ENCODE measurements at regions not wholly inside any gene's neighbourhood (a gene's known extent, or its start where the extent isn't known, plus 50 kb on each side); places are given as distances from the start of the nearest gene placed in this dataset.
"Not testable (repeated sequence)": the region's sequence is repeated elsewhere in the genome, so short reads cannot be mapped to it uniquely, and the experiment has no call there.

DNA sequence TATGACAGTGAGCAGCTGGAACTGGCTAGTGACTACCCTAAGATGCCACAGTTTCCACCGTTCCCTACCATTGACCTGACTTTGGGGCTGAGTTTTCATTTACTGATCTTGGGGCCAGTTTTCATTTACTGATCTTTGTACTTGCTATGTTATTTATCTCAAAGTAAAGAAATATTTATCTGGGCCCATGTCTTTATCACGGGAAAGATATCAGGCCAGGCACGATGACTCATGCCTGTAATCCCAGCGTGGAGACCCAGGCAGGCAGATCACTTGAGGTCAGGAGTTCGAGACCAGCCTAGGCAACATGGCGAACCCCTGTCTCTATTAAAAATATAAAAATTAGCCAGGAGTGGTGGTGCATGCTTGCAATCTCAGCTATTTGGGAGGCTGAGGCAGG is 83.5 kb downstream of the EOMES start:
- H3K36me3 Mint-ChIP-seq (ENCODE audit: insufficient read depth, unreplicated experiment), result no peaks in the 10 kb centered on the region
- CTCF ChIA-PET, result no interaction called here
- intact Hi-C loops (cut with micrococcal nuclease; ENCODE audit: unreplicated experiment), result no loop called here
- TF ChIP-seq, protein P1, sequence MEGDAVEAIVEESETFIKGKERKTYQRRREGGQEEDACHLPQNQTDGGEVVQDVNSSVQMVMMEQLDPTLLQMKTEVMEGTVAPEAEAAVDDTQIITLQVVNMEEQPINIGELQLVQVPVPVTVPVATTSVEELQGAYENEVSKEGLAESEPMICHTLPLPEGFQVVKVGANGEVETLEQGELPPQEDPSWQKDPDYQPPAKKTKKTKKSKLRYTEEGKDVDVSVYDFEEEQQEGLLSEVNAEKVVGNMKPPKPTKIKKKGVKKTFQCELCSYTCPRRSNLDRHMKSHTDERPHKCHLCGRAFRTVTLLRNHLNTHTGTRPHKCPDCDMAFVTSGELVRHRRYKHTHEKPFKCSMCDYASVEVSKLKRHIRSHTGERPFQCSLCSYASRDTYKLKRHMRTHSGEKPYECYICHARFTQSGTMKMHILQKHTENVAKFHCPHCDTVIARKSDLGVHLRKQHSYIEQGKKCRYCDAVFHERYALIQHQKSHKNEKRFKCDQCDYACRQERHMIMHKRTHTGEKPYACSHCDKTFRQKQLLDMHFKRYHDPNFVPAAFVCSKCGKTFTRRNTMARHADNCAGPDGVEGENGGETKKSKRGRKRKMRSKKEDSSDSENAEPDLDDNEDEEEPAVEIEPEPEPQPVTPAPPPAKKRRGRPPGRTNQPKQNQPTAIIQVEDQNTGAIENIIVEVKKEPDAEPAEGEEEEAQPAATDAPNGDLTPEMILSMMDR (IDR thresholded peaks at IDR 0.05; ENCODE audit: unreplicated experiment), result no peak
- no peak overlapping the region for H3K4me3 Mint-ChIP-seq (ENCODE audit: low read depth, unreplicated experiment)
- no peaks in the 10 kb centered on the region for H3K9me3 Mint-ChIP-seq (ENCODE audit: low read depth, unreplicated experiment)
- H3K4me1 Mint-ChIP-seq (ENCODE audit: low read depth, unreplicated experiment), result peaks cover 37% of the 10 kb centered on the region
- DNase-seq, result no peak
- no peaks in the 10 kb centered on the region for H3K27me3 Mint-ChIP-seq (ENCODE audit: unreplicated experiment)
- no TSS peak for BruUV-seq (replicated peaks)
- H3K27ac Mint-ChIP-seq (ENCODE audit: unreplicated experiment), result no peak overlapping the region

DNA sequence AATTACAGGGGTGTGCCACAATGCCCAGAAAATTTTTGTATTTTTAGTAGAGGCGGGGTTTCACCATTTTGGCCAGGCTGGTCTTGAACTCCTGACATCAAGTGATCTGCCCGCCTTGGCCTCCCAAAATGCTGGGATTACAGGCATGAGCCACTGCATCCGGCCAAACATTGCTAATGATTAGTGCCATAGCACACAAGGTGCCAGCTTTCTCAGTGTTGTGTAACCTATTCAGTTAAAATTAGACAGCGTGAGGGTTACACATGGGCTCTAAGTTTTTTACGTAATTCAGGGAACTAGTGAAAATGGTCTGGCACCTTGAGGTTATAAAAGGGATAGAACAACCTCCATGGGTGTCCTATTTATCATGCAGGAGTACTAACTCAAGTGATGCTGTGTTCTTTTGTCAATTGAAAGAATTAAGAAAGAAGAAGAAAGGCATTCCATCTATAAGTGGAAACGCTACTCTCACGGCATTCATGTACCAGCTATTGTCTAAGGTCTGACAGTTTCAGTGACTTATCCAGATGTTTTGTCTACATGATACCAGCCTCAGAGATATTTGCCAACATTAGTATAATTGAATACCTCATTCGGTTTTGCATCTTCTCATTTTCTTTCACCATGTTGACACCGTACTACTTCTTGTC is 84.7 kb downstream of the EOMES start:
- Mint-ChIP-seq H3K36me3 (ENCODE audit: insufficient read depth, unreplicated experiment) (peaks cover 9% of the 10 kb centered on the region), H3K27me3 (ENCODE audit: unreplicated experiment) (no peaks in the 10 kb centered on the region), H3K9me3 (ENCODE audit: low read depth, unreplicated experiment) (no peaks in the 10 kb centered on the region), H3K4me3 (ENCODE audit: low read depth, unreplicated experiment) (no peak overlapping the region), H3K4me1 (ENCODE audit: low read depth, unreplicated experiment) (peaks cover 26% of the 10 kb centered on the region), H3K27ac (ENCODE audit: unreplicated experiment) (no peak overlapping the region)
- TF ChIP-seq, protein P1 (IDR thresholded peaks at IDR 0.05; ENCODE audit: unreplicated experiment), result no peak
- no peak for DNase-seq
- CTCF ChIA-PET, result interaction anchor here (0.8 kb wide), 1 partner anchor 44 kb away, joined by 3 read pairs; no protein-coding TSS in a partner anchor
- intact Hi-C loops (cut with micrococcal nuclease; ENCODE audit: unreplicated experiment), result no loop called here
- no TSS peak for BruUV-seq (replicated peaks)

DNA sequence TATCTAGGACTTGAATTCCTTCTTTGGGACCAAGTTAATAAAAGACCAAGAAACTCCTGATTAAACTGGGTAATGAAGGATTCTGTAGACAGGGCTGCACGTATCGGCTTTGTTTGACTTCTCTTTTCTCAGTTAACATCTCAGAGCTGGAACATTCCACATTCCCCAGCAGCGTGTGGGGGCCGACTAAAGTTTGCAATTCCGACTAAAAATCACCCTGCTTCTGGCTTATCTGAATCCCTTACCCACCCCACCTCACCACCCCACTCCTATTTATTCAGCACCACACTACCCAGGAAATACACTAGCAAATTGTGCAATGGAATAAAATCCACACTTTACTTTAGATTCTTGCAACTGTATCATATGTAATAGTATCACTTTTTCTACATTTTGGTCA is 87.1 kb downstream of the EOMES start:
- DNase-seq, CTCF ChIA-PET: not testable (repeated sequence)

DNA sequence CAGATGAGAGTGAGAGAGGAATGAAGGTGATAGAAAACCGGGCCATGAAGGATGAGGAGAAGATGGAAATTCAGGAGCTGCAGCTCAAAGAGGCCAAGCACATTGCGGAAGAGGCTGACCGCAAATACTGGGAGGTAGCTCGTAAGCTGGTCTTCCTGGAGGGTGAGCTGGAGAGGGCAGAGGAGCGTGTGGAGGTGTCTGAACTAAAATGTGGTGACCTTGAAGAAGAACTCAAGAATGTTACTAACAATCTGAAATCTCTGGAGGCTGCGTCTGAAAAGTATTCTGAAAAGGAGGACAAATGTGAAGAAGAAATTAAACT is 88.9 kb downstream of the EOMES start:
- H3K27ac Mint-ChIP-seq (ENCODE audit: unreplicated experiment), result peak overlapping the region; percentile 71
- intact Hi-C loops (cut with micrococcal nuclease; ENCODE audit: unreplicated experiment), result no loop called here
- CTCF ChIA-PET, result interaction anchor here (1.4 to 1.7 kb wide), 2 partner anchors 9 to 48 kb away, joined by 9 to 11 read pairs; no protein-coding TSS in a partner anchor
- peaks cover 13% of the 10 kb centered on the region for H3K36me3 Mint-ChIP-seq (ENCODE audit: insufficient read depth, unreplicated experiment)
- H3K4me3 Mint-ChIP-seq (ENCODE audit: low read depth, unreplicated experiment), result peak overlapping the region; percentile 78
- no peak for DNase-seq
- BruUV-seq (replicated peaks), result no TSS peak
- H3K27me3 Mint-ChIP-seq (ENCODE audit: unreplicated experiment), result no peaks in the 10 kb centered on the region
- H3K4me1 Mint-ChIP-seq (ENCODE audit: low read depth, unreplicated experiment), result peaks cover 15% of the 10 kb centered on the region
- H3K9me3 Mint-ChIP-seq (ENCODE audit: low read depth, unreplicated experiment), result no peaks in the 10 kb centered on the region
- TF ChIP-seq, protein P1 (IDR thresholded peaks at IDR 0.05; ENCODE audit: unreplicated experiment), result no peak

More for the DNA sequence above, 87.1 kb downstream of the EOMES start:
- H3K27me3 Mint-ChIP-seq (ENCODE audit: unreplicated experiment); intact Hi-C loops (cut with micrococcal nuclease; ENCODE audit: unreplicated experiment); H3K9me3 Mint-ChIP-seq (ENCODE audit: low read depth, unreplicated experiment); BruUV-seq (replicated peaks); H3K27ac Mint-ChIP-seq (ENCODE audit: unreplicated experiment); H3K4me3 Mint-ChIP-seq (ENCODE audit: low read depth, unreplicated experiment): not testable (repeated sequence)
- H3K36me3 Mint-ChIP-seq (ENCODE audit: insufficient read depth, unreplicated experiment), result peaks cover 13% of the 10 kb centered on the region
- H3K4me1 Mint-ChIP-seq (ENCODE audit: low read depth, unreplicated experiment), result peaks cover 17% of the 10 kb centered on the region
